Liver (tissue), 3 donors: ENCODE measurements at regions not wholly inside any gene's neighbourhood (a gene's known extent, or its start where the extent isn't known, plus 50 kb on each side); places are given as distances from the start of the nearest gene placed in this dataset.

ENCODE experiments used
- CTCF ChIP-seq: fragments of 150-350 bp; IDR thresholded peaks from 2 replicates; pipeline ENCODE4 v1.5.1; 2017; ENCODE audit warnings: improper control_type of control experiment, low read depth, low read length; ENCODE audit not compliant: missing input control
- HNF4A ChIP-seq, 2 donors: conservative IDR thresholded peaks; 2 replicates each; pipeline ENCODE4 v1.6.1; 2016; ENCODE audit warnings: antibody characterized with exemption in 2 of 2, mild to moderate bottlenecking in 2 of 2
- TAF1 ChIP-seq: conservative IDR thresholded peaks from 2 replicates; pipeline ENCODE4 v1.6.1; 2016; ENCODE audit warnings: antibody characterized with exemption, mild to moderate bottlenecking
- donor health status: healthy.
- donor health status: healthy.

GRCh38 chr10:33412241-33412640, 77.8 kb upstream of the NRP1 start:
- TF ChIP-seq TAF1: no peak
- TF ChIP-seq CTCF: no peak
- no peak for TF ChIP-seq HNF4A (conservative IDR thresholded peaks at IDR 0.05)
